HepG2 (cell line): ENCODE measurements at regions not wholly inside any gene's neighbourhood (a gene's known extent, or its start where the extent isn't known, plus 50 kb on each side); places are given as distances from the start of the nearest gene placed in this dataset.

Experiments used
- CHCHD3 ChIP-seq: sonication (generic); formaldehyde crosslinking; IDR thresholded peaks from 2 replicates; pipeline ENCODE4 v1.8.0; 2022; ENCODE audit warnings: mild to moderate bottlenecking, missing genetic modification reagents, moderate library complexity
- CREM ChIP-seq, 2 experiments: sonication (generic) in 1 of 2; formaldehyde crosslinking in 1 of 2; IDR thresholded peaks; 2 replicates each; pipeline versions ENCODE4 v1.4.0 to v1.6.1; 2016 to 2020; ENCODE audit warnings: antibody characterized with exemption in 1 of 2, mild to moderate bottlenecking in 1 of 2, missing genetic modification reagents in 1 of 2
- DRAP1 ChIP-seq: IDR thresholded peaks from 2 replicates; pipeline ENCODE4 v1.6.1; 2016; ENCODE audit warnings: missing genetic modification reagents, missing compliant biosample characterization
- EED ChIP-seq: sonication (generic); formaldehyde crosslinking; IDR thresholded peaks from 2 replicates; pipeline ENCODE4 v1.5.0; 2020; ENCODE audit warnings: mild to moderate bottlenecking, missing genetic modification reagents
- FOXJ3 ChIP-seq: sonication (generic); formaldehyde crosslinking; IDR thresholded peaks from 2 replicates; pipeline ENCODE4 v1.4.0; 2020; ENCODE audit warnings: missing genetic modification reagents, mild to moderate bottlenecking, borderline replicate concordance
- HMG20A ChIP-seq: IDR thresholded peaks from 2 replicates; pipeline ENCODE4 v1.6.1; 2016; ENCODE audit warnings: borderline replicate concordance
- KAT8 ChIP-seq: IDR thresholded peaks from 2 replicates; pipeline ENCODE4 v1.6.1; 2016; ENCODE audit warnings: missing genetic modification reagents, missing compliant biosample characterization
- NFKBIZ ChIP-seq: IDR thresholded peaks from 2 replicates; pipeline ENCODE4 v1.6.1; 2018; ENCODE audit warnings: missing genetic modification reagents, missing compliant biosample characterization
- NR0B2 ChIP-seq: sonication (generic); formaldehyde crosslinking; IDR thresholded peaks from 2 replicates; pipeline ENCODE4 v1.4.0; 2020; ENCODE audit warnings: mild to moderate bottlenecking, missing genetic modification reagents
- RBAK ChIP-seq: sonication (generic); formaldehyde crosslinking; IDR thresholded peaks from 2 replicates; pipeline ENCODE4 v1.5.1; 2020; ENCODE audit warnings: mild to moderate bottlenecking, missing genetic modification reagents
- RNF219 ChIP-seq: sonication (generic); formaldehyde crosslinking; IDR thresholded peaks from 2 replicates; pipeline ENCODE4 v1.5.0; 2020; ENCODE audit warnings: mild to moderate bottlenecking, missing genetic modification reagents
- TEAD2 ChIP-seq: sonication (generic); formaldehyde crosslinking; IDR thresholded peaks from 2 replicates; pipeline ENCODE4 v1.9.0; 2021; ENCODE audit warnings: missing genetic modification reagents
- TFAP4 ChIP-seq: sonication (generic); IDR thresholded peaks from 2 replicates; pipeline ENCODE4 v1.6.1; 2016; ENCODE audit warnings: low read depth, borderline replicate concordance
- ZNF280D ChIP-seq: sonication (generic); formaldehyde crosslinking; IDR thresholded peaks from 2 replicates; pipeline ENCODE4 v1.5.1; 2020; ENCODE audit warnings: mild to moderate bottlenecking, missing genetic modification reagents
- ZNF615 ChIP-seq: sonication (generic); formaldehyde crosslinking; IDR thresholded peaks from 2 replicates; pipeline ENCODE4 v1.5.0; 2020; ENCODE audit warnings: mild to moderate bottlenecking, missing genetic modification reagents, borderline replicate concordance
- ZNF784 ChIP-seq: sonication (generic); formaldehyde crosslinking; IDR thresholded peaks from 2 replicates; pipeline ENCODE4 v1.5.1; 2020; ENCODE audit warnings: missing genetic modification reagents, mild to moderate bottlenecking, borderline replicate concordance
- ZXDC ChIP-seq: sonication (generic); formaldehyde crosslinking; IDR thresholded peaks from 2 replicates; pipeline ENCODE4 v1.5.0; 2020; ENCODE audit warnings: mild to moderate bottlenecking, missing genetic modification reagents
- ZZZ3 ChIP-seq: sonication (generic); formaldehyde crosslinking; IDR thresholded peaks from 2 replicates; pipeline ENCODE4 v1.4.0; 2020; ENCODE audit warnings: missing genetic modification reagents, mild to moderate bottlenecking, borderline replicate concordance

- peak; percentile 57; the same call in 1 of the 2 replicates for TF ChIP-seq KAT8 (CRISPR knock-in tag)
- no peak for TF ChIP-seq TEAD2 (CRISPR knock-in tag)
- TF ChIP-seq CHCHD3 (CRISPR knock-in tag) = no peak
- no peak for TF ChIP-seq NFKBIZ (CRISPR knock-in tag)
- TF ChIP-seq EED (CRISPR knock-in tag) = no peak
- no peak for TF ChIP-seq HMG20A (CRISPR knock-in tag)
- no peak for TF ChIP-seq ZZZ3 (CRISPR knock-in tag)
- no peak for TF ChIP-seq NR0B2 (CRISPR knock-in tag)
- peak; percentile 59; the same call in 1 of the 2 replicates for TF ChIP-seq DRAP1 (CRISPR knock-in tag)
- no peak for TF ChIP-seq RNF219 (CRISPR knock-in tag)
- TF ChIP-seq RBAK (CRISPR knock-in tag) = no peak
- no peak for TF ChIP-seq ZNF615 (CRISPR knock-in tag)
- no peak for TF ChIP-seq ZNF784 (CRISPR knock-in tag)
- TF ChIP-seq ZNF280D (CRISPR knock-in tag) = no peak
- TF ChIP-seq TFAP4 = no peak
- TF ChIP-seq CREM (IDR thresholded peaks at IDR 0.05) = no peak
- TF ChIP-seq CREM (CRISPR knock-in tag; IDR thresholded peaks at IDR 0.05) = no peak
- TF ChIP-seq FOXJ3 (CRISPR knock-in tag) = no peak
- no peak for TF ChIP-seq ZXDC (CRISPR knock-in tag)
Observed at GRCh38 chr6:111997078-111997852, 56.6 kb upstream of the CCN6 start (continued).
